HG03378 (cell line): ENCODE measurements at regions not wholly inside any gene's neighbourhood (a gene's known extent, or its start where the extent isn't known, plus 50 kb on each side); places are given as distances from the start of the nearest gene placed in this dataset.
A peak's percentile ranks its signal among the peaks of the same experiment; 100 is the strongest.
"Not testable (repeated sequence)": the region's sequence is repeated elsewhere in the genome, so short reads cannot be mapped to it uniquely, and the experiment has no call there.

Experiments used
- ATAC-seq: cut with Tn5 transposase; IDR thresholded peaks from one replicate; pipeline ENCODE4 v1.9.1; 2021; ENCODE audit warnings: mild to moderate bottlenecking, moderate library complexity; ENCODE audit not compliant: unreplicated experiment

DNA sequence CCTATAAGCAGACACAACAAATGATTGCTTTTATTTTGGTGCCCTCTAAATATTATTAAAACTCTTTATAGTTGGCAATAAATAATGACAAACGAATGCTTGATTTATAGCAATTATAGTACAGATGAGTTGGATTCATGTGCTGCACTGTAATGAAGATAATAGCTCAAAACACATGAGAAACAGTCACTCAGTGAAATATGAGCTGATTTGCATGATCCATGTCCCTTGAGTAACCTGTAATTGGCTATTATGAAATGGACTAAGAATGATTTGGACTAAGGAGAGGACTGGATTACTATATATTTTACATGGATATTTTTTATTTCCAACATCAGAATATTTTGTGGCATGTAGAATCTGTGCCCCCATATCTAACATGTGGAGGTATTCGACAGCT, 365.6 kb upstream of the UBE2E3 start:
- ATAC-seq, result no peak

- no peak for ATAC-seq
Observed at GRCh38 chr2:180609626-180610340, 370.6 kb upstream of the UBE2E3 start.

- ATAC-seq, result no peak
Observed at GRCh38 chr2:180607514-180608049, 372.8 kb upstream of the UBE2E3 start.

- peak; percentile 65 for ATAC-seq
Observed at GRCh38 chr2:180604077-180604476, 376.3 kb upstream of the UBE2E3 start.

- ATAC-seq, result no peak
Observed at GRCh38 chr2:180601016-180601415, 379.4 kb upstream of the UBE2E3 start.

DNA sequence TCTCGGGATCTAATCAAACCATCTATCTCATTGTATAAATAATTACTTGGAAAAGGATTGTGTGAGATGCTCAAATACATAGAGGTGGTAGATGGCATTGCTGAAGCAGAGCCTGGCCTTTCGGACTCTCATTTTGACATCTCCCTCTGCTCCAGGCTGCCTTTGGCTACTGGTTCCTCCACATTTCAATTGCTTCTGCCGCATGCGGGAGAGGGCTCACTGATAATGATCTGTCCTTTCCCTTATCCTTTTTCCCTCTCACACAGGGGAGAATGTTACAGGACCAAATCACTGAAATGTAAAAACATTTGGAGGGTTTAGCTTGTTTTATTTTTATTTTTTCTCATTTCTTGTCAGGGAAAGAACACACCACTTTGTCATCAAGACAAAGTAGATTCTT, 380.6 kb upstream of the UBE2E3 start:
- no peak for ATAC-seq

DNA sequence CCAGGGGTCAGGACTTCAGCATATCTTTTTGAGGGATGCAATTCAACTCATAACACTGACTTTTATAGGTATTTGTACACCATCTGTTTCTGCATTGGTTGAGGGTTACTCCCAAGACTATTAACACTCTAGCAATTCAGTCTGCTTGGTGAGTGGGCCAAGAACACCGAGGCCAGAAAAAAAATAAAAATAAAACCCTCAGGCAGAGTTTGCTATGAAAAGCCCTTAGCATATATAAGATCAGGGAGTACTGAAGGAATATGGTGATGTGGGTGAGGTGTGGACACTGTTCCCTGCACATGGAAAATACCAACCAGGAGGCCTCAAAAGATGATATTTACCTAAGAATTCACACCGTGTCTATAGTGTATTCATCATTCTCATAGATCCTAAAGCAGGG, 383.2 kb upstream of the UBE2E3 start:
- no peak for ATAC-seq

DNA sequence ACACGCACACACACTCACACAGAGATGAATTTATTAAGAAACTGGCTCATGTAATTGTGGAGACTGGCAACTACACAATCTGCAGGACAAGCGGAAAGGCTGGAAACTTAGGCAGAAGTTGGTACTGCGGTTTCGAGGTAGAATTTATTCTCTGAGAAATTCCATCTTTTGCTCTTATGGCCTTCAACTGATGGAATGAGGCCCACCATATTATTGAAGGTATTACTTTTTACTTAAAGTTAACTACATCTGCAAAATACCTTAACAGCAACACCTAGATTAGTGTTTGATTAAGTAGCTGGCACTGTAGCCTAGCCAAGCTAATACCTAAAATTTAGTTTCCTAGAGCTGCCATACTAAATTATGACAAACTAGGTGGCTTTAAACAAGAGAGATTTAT, 384.0 kb upstream of the UBE2E3 start:
- no peak for ATAC-seq

GRCh38 chr2:180591947-180592346, 388.5 kb upstream of the UBE2E3 start:
- no peak for ATAC-seq

GRCh38 chr2:180591093-180591781, 389.2 kb upstream of the UBE2E3 start:
- ATAC-seq, result not testable (repeated sequence)

DNA sequence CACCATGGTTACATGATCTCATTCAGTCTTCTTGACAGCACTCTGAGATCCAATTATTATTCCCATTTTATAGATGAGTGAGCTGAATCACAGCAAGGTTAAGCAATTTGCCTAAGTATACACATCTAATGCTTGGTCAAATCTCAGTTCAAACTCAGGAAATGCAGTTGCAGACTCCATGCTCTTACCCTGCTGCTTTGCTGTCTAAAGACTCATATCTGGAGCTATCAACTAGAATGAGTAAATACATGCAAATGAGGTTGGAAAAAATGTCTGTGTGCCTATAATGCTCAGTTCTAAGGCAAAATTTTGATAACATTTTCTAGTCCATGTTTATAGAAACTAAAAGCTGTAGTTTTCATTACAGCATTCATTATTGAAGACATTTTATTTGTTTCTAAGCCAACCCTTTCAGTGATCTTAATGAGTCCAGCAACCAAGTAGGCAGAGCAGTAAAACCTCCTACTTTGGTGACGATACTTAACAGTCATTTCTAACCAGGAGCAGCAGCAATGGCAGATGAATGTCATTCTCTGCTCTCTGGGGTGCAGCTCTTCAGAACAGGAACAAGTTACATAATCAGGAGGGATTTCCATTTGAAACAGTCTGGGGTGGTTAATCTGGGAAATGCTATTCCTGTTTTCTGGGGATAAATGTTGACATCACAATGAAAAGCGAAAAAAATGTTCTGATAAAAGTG, 396.8 kb upstream of the UBE2E3 start:
- ATAC-seq, result no peak

DNA sequence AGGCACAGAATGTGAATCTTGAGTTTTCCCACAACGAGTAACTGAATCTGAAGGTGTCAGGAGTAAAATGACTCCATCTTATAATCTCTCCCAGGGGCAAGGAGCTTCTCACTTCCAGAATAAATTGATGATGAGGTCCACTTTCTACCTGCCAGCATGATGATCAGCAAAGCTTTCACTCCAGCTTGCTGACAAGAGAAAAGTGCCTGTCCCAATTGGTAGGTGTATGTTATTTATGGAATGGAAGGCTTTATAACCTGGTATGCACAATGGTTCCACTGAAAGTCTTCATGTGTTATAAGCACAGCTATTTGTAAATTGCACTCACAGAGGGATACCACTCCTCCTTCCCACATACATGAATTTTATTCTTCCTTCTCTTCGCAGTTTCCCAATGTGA, 401.0 kb upstream of the UBE2E3 start:
- ATAC-seq, result no peak

GRCh38 chr2:180578441-180578840, 402.0 kb upstream of the UBE2E3 start:
- ATAC-seq, result no peak

GRCh38 chr2:180577567-180577966, 402.8 kb upstream of the UBE2E3 start:
- ATAC-seq, result no peak

DNA sequence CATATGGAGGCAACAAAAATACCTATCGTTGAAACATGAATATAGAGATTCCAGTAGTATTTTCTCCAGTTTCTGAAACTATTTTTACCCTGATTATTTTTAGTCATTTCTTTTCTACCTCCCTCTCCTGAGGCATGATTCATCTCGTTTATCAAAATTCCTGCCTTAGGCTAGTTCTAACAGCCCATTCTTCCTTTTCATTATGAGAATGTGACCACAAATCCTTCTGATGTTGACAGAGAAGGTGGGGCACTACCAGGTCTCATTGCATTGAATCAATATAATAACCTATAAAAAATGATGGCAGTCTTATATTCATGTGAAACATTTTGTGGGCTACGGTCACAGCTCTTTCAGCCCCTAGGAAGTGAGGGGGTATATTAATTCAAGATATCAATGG, 406.5 kb upstream of the UBE2E3 start:
- no peak for ATAC-seq

DNA sequence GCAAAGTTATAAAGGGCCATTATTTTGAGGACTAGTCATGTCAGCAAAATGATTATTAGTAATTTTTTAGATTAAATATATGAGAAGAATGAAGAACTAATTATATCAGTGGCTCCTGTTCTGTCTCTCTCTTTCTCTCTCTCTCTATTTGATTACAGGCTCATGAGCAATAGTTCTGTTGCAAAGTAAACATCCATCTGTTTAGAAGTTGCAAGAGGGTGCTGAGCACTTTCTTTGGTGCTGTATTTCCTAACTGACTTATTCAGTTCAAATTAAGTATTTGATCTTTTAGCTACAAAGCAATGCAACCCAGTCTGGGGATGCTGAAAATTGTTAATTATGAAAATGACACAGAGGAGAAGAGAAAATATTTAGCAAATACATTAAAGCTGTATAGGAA, 408.1 kb upstream of the UBE2E3 start:
- ATAC-seq, result no peak

GRCh38 chr2:180571559-180571958, 408.8 kb upstream of the UBE2E3 start:
- ATAC-seq, result no peak

DNA sequence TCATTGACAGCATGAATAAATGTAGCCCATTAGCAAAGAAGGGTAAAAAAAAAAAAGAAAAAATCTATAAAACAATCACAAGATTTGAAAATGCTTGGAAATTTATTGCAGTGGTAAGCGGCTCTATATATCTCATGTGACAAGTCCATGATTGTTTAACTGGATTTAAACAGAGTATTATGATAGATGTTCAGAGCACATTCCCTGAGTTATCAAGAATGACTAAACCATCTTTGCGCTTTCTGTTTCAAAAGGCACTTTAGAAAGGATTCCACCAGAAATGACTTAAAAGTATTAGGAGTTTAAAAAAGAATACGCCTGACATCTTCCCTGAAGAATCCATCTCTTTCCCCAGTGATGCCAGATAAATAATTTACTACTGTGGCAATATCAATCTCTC, 409.5 kb upstream of the UBE2E3 start:
- ATAC-seq, result no peak

DNA sequence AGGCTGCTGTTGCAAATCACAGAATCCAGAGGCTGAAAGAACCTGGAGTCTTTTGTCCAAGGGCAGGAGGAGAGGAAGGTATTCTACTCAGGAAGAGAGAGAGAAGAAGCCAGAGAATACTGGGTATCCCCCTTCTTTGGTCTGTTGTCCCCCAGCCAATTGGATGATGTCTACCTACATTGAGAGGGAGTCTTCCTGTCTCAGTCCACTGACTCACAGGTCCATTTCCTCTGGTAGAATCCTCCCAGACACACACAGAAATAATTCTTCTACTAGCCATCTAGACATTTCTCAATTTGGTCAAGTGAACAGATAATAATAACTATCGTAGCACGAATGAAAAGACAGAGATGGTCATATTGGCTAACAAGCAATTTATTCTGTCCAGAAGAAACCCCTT, 416.4 kb upstream of the UBE2E3 start:
- no peak for ATAC-seq

DNA sequence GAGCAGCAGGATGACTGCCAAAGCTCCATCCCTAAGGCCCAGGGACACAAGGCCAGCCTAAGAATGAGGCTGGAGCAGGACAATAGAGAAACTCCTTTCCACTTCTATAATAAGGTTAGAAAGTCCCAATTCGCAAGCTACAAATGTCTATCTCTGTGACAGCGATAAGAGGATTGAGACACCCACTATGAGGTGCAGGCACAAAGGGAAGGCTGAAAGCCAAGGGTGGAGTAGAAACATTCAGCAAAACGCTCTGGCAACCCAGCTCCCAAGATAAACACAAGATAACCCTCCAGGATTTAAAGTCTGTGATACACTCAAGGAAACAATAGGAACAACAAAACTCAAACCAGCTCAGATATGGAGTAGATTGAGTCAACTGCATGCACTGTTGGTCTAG, 418.0 kb upstream of the UBE2E3 start:
- no peak for ATAC-seq

DNA sequence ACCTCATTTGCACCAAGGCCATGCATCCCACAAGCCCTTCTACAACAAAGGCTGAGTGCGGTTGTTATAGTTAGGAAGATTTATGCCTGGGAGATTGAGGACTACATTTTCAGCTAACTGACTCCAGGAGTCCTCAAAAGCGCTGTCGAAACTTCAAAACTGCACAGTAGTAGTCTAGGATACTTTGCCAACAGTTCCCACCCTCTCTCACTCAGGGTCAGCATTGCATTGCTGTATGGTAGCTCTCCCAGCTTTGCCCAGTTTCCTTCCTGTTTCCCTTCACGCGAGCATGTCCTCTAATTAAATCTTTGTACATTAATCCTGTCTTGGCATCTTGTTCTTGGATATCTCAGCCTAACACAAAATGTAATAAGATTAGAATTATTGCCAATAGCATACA, 420.6 kb upstream of the UBE2E3 start:
- no peak for ATAC-seq

GRCh38 chr2:180559038-180559437, 421.4 kb upstream of the UBE2E3 start:
- ATAC-seq, result no peak
